B cell (primary cell): ENCODE measurements at regions not wholly inside any gene's neighbourhood (a gene's known extent, or its start where the extent isn't known, plus 50 kb on each side); places are given as distances from the start of the nearest gene placed in this dataset.

Source experiments
- ATAC-seq: fragments of 200-7000 bp; cut with Tn5 transposase; one replicate; pipeline ENCODE4 v1.10.0; 2021; ENCODE audit warnings: low read depth, mild to moderate bottlenecking, moderate number of reproducible peaks, moderate library complexity
- CTCF ChIA-PET: fragments of 350-600 bp; sonication (Branson Sonifier 250); formaldehyde crosslinking; loops from one replicate; lab custom pipeline; 2021; ENCODE audit warnings: antibody characterized with exemption, inconsistent platforms; lab: Charles Lee
- POLR2A ChIA-PET: fragments of 350-600 bp; sonication (Branson Sonifier 250); formaldehyde crosslinking; loops from one replicate; lab custom pipeline; 2021; ENCODE audit warnings: antibody characterized with exemption; lab: Charles Lee
- DNase-seq: peaks from one replicate; pipeline ENCODE4 v3.0.0; 2013
- H2AFZ ChIP-seq: 2 replicates; pipeline ENCODE4 v1.6.1; 2012; ENCODE audit warnings: mild to moderate bottlenecking, low read depth, low read length; ENCODE audit not compliant: insufficient read depth, poor library complexity, severe bottlenecking
- H3K27ac ChIP-seq, 2 donors: 1 replicate in 1 of 2; 2 replicates in 1 of 2; pipeline ENCODE4 v1.5.1; 2012 to 2013; ENCODE audit warnings: low read length in 2 of 2, mild to moderate bottlenecking in 2 of 2, moderate library complexity in 1 of 2
- H3K27me3 ChIP-seq, 4 experiments: fragments of 200-600 bp in 1 of 4; sonication (generic) in 1 of 4; replicated peaks in 1 of 4; 1 replicate in 2 of 4; 2 replicates in 2 of 4; pipeline versions ENCODE4 v1.6.1 to v1.7.0; 2013 to 2016; ENCODE audit warnings: low read length in 3 of 4, mild to moderate bottlenecking in 2 of 4, mixed read lengths in 1 of 4, moderate library complexity in 1 of 4; ENCODE audit not compliant: insufficient read depth in 4 of 4, control insufficient read depth in 3 of 4; ENCODE audit errors: control extremely low read depth in 1 of 4
- H3K36me3 ChIP-seq, 2 experiments: replicated peaks in 1 of 2; 1 replicate in 1 of 2; 2 replicates in 1 of 2; pipeline versions ENCODE4 v1.6.1 to v1.7.1; 2013; ENCODE audit warnings: low read length in 1 of 2; ENCODE audit not compliant: insufficient read depth in 2 of 2, control insufficient read depth in 1 of 2; ENCODE audit errors: control extremely low read depth in 1 of 2, extremely low read depth in 1 of 2
- H3K4me1 ChIP-seq, 2 donors: fragments of 200-600 bp in 1 of 2; sonication (generic) in 1 of 2; 1 replicate in 1 of 2; 2 replicates in 1 of 2; pipeline versions ENCODE4 v1.5.1 to v1.6.1; 2013 to 2017; ENCODE audit warnings: low read length in 2 of 2; ENCODE audit not compliant: control insufficient read depth in 2 of 2, insufficient read depth in 2 of 2
- H3K4me2 ChIP-seq: replicated peaks from 2 replicates; pipeline ENCODE3; 2012; ENCODE audit warnings: mild to moderate bottlenecking, low read depth, low read length; ENCODE audit not compliant: poor library complexity, severe bottlenecking
- H3K4me3 ChIP-seq, 5 experiments: fragments of 200-600 bp in 1 of 5; sonication (generic) in 1 of 5; 1 replicate in 3 of 5; 2 replicates in 2 of 5; pipeline versions ENCODE4 v1.5.1 to v1.7.0; 2011 to 2016; ENCODE audit warnings: low read length in 4 of 5, mild to moderate bottlenecking in 4 of 5, low read depth in 2 of 5, control low read depth in 1 of 5, moderate library complexity in 1 of 5; ENCODE audit not compliant: insufficient read depth in 1 of 5; ENCODE audit errors: control extremely low read depth in 1 of 5, extremely low read depth in 1 of 5
- H3K79me2 ChIP-seq: fragments of 200-600 bp; sonication (generic); one replicate; pipeline ENCODE4 v1.6.0; 2016; ENCODE audit warnings: low read length; ENCODE audit not compliant: control insufficient read depth, insufficient read depth
- H3K9ac ChIP-seq: fragments of 200-600 bp; sonication (generic); 2 replicates; pipeline ENCODE4 v1.6.1; 2017; ENCODE audit warnings: mild to moderate bottlenecking, low read length, moderate library complexity
- H3K9me3 ChIP-seq, 3 donors: one replicate each; pipeline versions ENCODE4 v1.6.1 to v1.7.1; 2013; ENCODE audit warnings: low read length in 2 of 3; ENCODE audit not compliant: control insufficient read depth in 2 of 3, insufficient read depth in 1 of 3; ENCODE audit errors: control extremely low read depth in 1 of 3
- H4K20me1 ChIP-seq: 2 replicates; pipeline ENCODE4 v1.6.0; 2012; ENCODE audit warnings: mild to moderate bottlenecking, low read length; ENCODE audit not compliant: insufficient read depth, control insufficient read depth, poor library complexity, severe bottlenecking
- H3K27ac Mint-ChIP-seq: one replicate; pipeline ENCODE4 v1.8.0; 2021; ENCODE audit warnings: mixed read lengths
- H3K27me3 Mint-ChIP-seq: one replicate; pipeline ENCODE4 v1.8.0; 2021; ENCODE audit warnings: mixed read lengths
- H3K4me1 Mint-ChIP-seq: one replicate; pipeline ENCODE4 v1.8.0; 2021; ENCODE audit warnings: mixed read lengths
- H3K4me3 Mint-ChIP-seq: one replicate; pipeline ENCODE4 v1.8.0; 2021; ENCODE audit warnings: mixed read lengths
- H3K9me3 Mint-ChIP-seq: one replicate; pipeline ENCODE4 v1.8.0; 2022; ENCODE audit warnings: mixed read lengths; ENCODE audit not compliant: insufficient read depth
- EZH2 ChIP-seq: IDR thresholded peaks from 2 replicates; pipeline ENCODE4 v1.6.1; 2012; ENCODE audit warnings: borderline replicate concordance, low read depth, mild to moderate bottlenecking, moderate library complexity, low read length; ENCODE audit not compliant: insufficient read depth, poor library complexity, severe bottlenecking
- WGBS: methylation state at CpG from one replicate; pipeline ENCODE4 v1.1.5; 2013; ENCODE audit warnings: missing lambda C conversion rate; ENCODE audit not compliant: insufficient coverage; 5-methylcytosine and 5-hydroxymethylcytosine counted together
- intact Hi-C: fragments of 100-400 bp; cut with micrococcal nuclease; formaldehyde crosslinking; loops from one replicate; pipeline ENCODE4 v1.10.0; 2022
- TF ChIP-seq, protein P1 (sequence below): fragments of 200-600 bp; IDR thresholded peaks from one replicate; pipeline ENCODE4 v1.8.0; 2022; ENCODE audit warnings: antibody characterized with exemption, mild to moderate bottlenecking

- POLR2A ChIA-PET = no interaction called here
Measured at GRCh38 chr3:10638466-10638865, 133.1 kb upstream of the ATP2B2 start.

GRCh38 chr3:10641760-10642159, 136.4 kb upstream of the ATP2B2 start:
- Histone ChIP-seq H4K20me1 (no peaks in the 10 kb centered on the region), H2AFZ (no peak overlapping the region), H3K9me3 (peaks cover 1 to 16% (median 6%) of the 10 kb centered on the region in 3 donors), H3K27ac (no peak overlapping the region), H3K4me2 (no peak overlapping the region), H3K36me3 (no peaks in the 10 kb centered on the region), H3K79me2 (no peaks in the 10 kb centered on the region), H3K9ac (no peak overlapping the region), H3K4me1 (no peaks in the 10 kb centered on the region), H3K27me3 (peaks cover 0 to 7% (median 0%) of the 10 kb centered on the region in 4 experiments), H3K4me3 (no peak overlapping the region)
- no peak overlapping the region for H3K27ac Mint-ChIP-seq
- ChIA-PET POLR2A (no interaction called here), CTCF (no interaction called here)
- ATAC-seq (no peak), DNase-seq (no peak)
- TF ChIP-seq, protein P1, sequence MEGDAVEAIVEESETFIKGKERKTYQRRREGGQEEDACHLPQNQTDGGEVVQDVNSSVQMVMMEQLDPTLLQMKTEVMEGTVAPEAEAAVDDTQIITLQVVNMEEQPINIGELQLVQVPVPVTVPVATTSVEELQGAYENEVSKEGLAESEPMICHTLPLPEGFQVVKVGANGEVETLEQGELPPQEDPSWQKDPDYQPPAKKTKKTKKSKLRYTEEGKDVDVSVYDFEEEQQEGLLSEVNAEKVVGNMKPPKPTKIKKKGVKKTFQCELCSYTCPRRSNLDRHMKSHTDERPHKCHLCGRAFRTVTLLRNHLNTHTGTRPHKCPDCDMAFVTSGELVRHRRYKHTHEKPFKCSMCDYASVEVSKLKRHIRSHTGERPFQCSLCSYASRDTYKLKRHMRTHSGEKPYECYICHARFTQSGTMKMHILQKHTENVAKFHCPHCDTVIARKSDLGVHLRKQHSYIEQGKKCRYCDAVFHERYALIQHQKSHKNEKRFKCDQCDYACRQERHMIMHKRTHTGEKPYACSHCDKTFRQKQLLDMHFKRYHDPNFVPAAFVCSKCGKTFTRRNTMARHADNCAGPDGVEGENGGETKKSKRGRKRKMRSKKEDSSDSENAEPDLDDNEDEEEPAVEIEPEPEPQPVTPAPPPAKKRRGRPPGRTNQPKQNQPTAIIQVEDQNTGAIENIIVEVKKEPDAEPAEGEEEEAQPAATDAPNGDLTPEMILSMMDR = no peak
- no peak for TF ChIP-seq EZH2
- intact Hi-C loops = no loop called here
- WGBS = no CpG with 5 or more reads among the region's 2 CpGs
- H3K4me1 Mint-ChIP-seq = no peaks in the 10 kb centered on the region
- no peak overlapping the region for H3K4me3 Mint-ChIP-seq
- H3K9me3 Mint-ChIP-seq = peaks cover 11% of the 10 kb centered on the region
- peaks cover 46% of the 10 kb centered on the region for H3K27me3 Mint-ChIP-seq

More at GRCh38 chr3:10638466-10638865, 133.1 kb upstream of the ATP2B2 start:
- H3K4me1 ChIP-seq = no peaks in the 10 kb centered on the region
- H3K36me3 ChIP-seq = no peaks in the 10 kb centered on the region
- CTCF ChIA-PET = no interaction called here
- peaks cover 1 to 18% (median 16%) of the 10 kb centered on the region in 3 donors for H3K9me3 ChIP-seq
- no peak overlapping the region for H3K27ac ChIP-seq
- peaks cover 0 to 8% (median 0%) of the 10 kb centered on the region in 4 experiments for H3K27me3 ChIP-seq
- Mint-ChIP-seq H3K9me3 (peaks cover 11% of the 10 kb centered on the region), H3K4me3 (no peak overlapping the region), H3K4me1 (no peaks in the 10 kb centered on the region), H3K27me3 (peaks cover 43% of the 10 kb centered on the region), H3K27ac (no peak overlapping the region)
- no peaks in the 10 kb centered on the region for H4K20me1 ChIP-seq
- no peak overlapping the region for H3K4me3 ChIP-seq
- H2AFZ ChIP-seq = no peak overlapping the region
- H3K79me2 ChIP-seq = no peaks in the 10 kb centered on the region
- DNase-seq (no peak), ATAC-seq (no peak)
- H3K9ac ChIP-seq = no peak overlapping the region
- TF ChIP-seq, protein P1 = no peak
- TF ChIP-seq EZH2 = no peak
- H3K4me2 ChIP-seq = no peak overlapping the region
- intact Hi-C loops = no loop called here
